Activated CD4-positive, CD25-positive, alpha-beta regulatory T cell (primary cell): ENCODE measurements at regions not wholly inside any gene's neighbourhood (a gene's known extent, or its start where the extent isn't known, plus 50 kb on each side); places are given as distances from the start of the nearest gene placed in this dataset.
"Not testable (repeated sequence)": the region's sequence is repeated elsewhere in the genome, so short reads cannot be mapped to it uniquely, and the experiment has no call there.

Experiments used
- DNase-seq, 4 experiments: peaks; one replicate each; lab custom pipeline; 2025; lab: John Stamatoyannopoulos, UW

GRCh38 chr2:56985609-56986008 is 801.8 kb downstream of the CCDC85A start:
- DNase-seq, result no peak

- DNase-seq, result no peak
These were observed 838.7 kb downstream of the CCDC85A start for GRCh38 chr2:57022496-57022895.

GRCh38 chr2:57044931-57045635 is 861.3 kb downstream of the CCDC85A start:
- DNase-seq, result no peak

- DNase-seq, result no peak
These were observed 865.5 kb downstream of the CCDC85A start for GRCh38 chr2:57049273-57049672.

GRCh38 chr2:57050007-57050406 is 866.2 kb downstream of the CCDC85A start:
- DNase-seq, result no peak

GRCh38 chr2:57066301-57066700 is 882.5 kb downstream of the CCDC85A start:
- DNase-seq, result not testable (repeated sequence)

- DNase-seq, result no peak
These were observed 891.4 kb downstream of the CCDC85A start for GRCh38 chr2:57075226-57075625.

- no peak for DNase-seq
These were observed 896.2 kb downstream of the CCDC85A start for GRCh38 chr2:57080035-57080434.

- DNase-seq, result no peak
These were observed 901.0 kb downstream of the CCDC85A start for GRCh38 chr2:57084697-57085281.

- no peak for DNase-seq
These were observed 909.2 kb downstream of the CCDC85A start for GRCh38 chr2:57093020-57093419.

- DNase-seq, result no peak
These were observed 914.1 kb downstream of the CCDC85A start for GRCh38 chr2:57097855-57098254.

GRCh38 chr2:57100436-57100835 is 916.6 kb downstream of the CCDC85A start:
- no peak for DNase-seq

GRCh38 chr2:57105694-57106093 is 921.9 kb downstream of the CCDC85A start:
- DNase-seq, result no peak

GRCh38 chr2:57107353-57107752 is 923.6 kb downstream of the CCDC85A start:
- no peak for DNase-seq

GRCh38 chr2:57111531-57111930 is 927.7 kb downstream of the CCDC85A start:
- DNase-seq, result no peak

- no peak for DNase-seq
These were observed 927.5 kb upstream of the VRK2 start for GRCh38 chr2:57119141-57119540.

GRCh38 chr2:57126410-57126809 is 920.2 kb upstream of the VRK2 start:
- DNase-seq, result no peak

- no peak for DNase-seq
These were observed 907.4 kb upstream of the VRK2 start for GRCh38 chr2:57139179-57139578.

GRCh38 chr2:57141269-57141668 is 905.3 kb upstream of the VRK2 start:
- DNase-seq, result no peak

- no peak for DNase-seq
These were observed 899.7 kb upstream of the VRK2 start for GRCh38 chr2:57146951-57147350.

- no peak for DNase-seq
These were observed 890.2 kb upstream of the VRK2 start for GRCh38 chr2:57156231-57156924.

GRCh38 chr2:57160976-57161375 is 885.6 kb upstream of the VRK2 start:
- no peak for DNase-seq

GRCh38 chr2:57177176-57177575 is 869.4 kb upstream of the VRK2 start:
- DNase-seq, result no peak
